GM12865 (cell line): ENCODE measurements at regions not wholly inside any gene's neighbourhood (a gene's known extent, or its start where the extent isn't known, plus 50 kb on each side); places are given as distances from the start of the nearest gene placed in this dataset.

Experiments
- DNase-seq: peaks from one replicate; pipeline ENCODE4 v3.0.0; 2010; ENCODE audit warnings: low read depth
- H3K4me3 ChIP-seq: 2 replicates; pipeline ENCODE4 v1.5.1; 2011; ENCODE audit warnings: mild to moderate bottlenecking, low read depth, low read length, control low read depth
- CTCF ChIP-seq: IDR thresholded peaks from 2 replicates; pipeline ENCODE4 v1.5.1; 2011; ENCODE audit warnings: low read length, control low read depth, low read depth, inconsistent platforms; ENCODE audit not compliant: insufficient read depth; ENCODE audit errors: missing control alignments

- DNase-seq, result no peak
- no peak for TF ChIP-seq CTCF
- H3K4me3 ChIP-seq, result no peak overlapping the region
These were observed 68.3 kb upstream of the SPANXB1 start for GRCh38 chrX:140933874-140934655.

- no peak for DNase-seq
- no peak for TF ChIP-seq CTCF
- no peak overlapping the region for H3K4me3 ChIP-seq
These were observed 58.9 kb upstream of the SPANXB1 start for GRCh38 chrX:140943513-140943912.

- no peak for TF ChIP-seq CTCF
- H3K4me3 ChIP-seq, result no peak overlapping the region
These were observed 57.7 kb upstream of the SPANXB1 start for GRCh38 chrX:140944710-140945109.

GRCh38 chrX:140948827-140949226 is 53.6 kb upstream of the SPANXB1 start:
- no peak for TF ChIP-seq CTCF
- no peak overlapping the region for H3K4me3 ChIP-seq
- DNase-seq, result no peak

More at GRCh38 chrX:140944710-140945109, 57.7 kb upstream of the SPANXB1 start:
- DNase-seq, result no peak

GRCh38 chrX:140949233-140949632 is 53.2 kb upstream of the SPANXB1 start:
- TF ChIP-seq CTCF, result no peak
- no peak overlapping the region for H3K4me3 ChIP-seq
- DNase-seq, result no peak
